GM12878 (cell line): ENCODE measurements at regions not wholly inside any gene's neighbourhood (a gene's known extent, or its start where the extent isn't known, plus 50 kb on each side); places are given as distances from the start of the nearest gene placed in this dataset.

Source experiments
- ATAC-seq: fragments of 200-7000 bp; cut with Tn5 transposase; 3 replicates; pipeline ENCODE4 v1.9.1; 2020; ENCODE audit warnings: mild to moderate bottlenecking, moderate library complexity
- BruUV-seq: library from RNA; stranded (reverse); fragments of 400-500 nt; replicated peaks from 2 replicates; lab custom pipeline; 2021; lab: Mats Ljungman, UMichigan
- CTCF ChIA-PET: fragments of 300-600 bp; sonication (Branson Sonifier 250); formaldehyde crosslinking; extraction: SDS; loops from one replicate; lab custom pipeline; 2021; ENCODE audit warnings: inconsistent platforms; lab: Yijun Ruan, JAX
- POLR2A ChIA-PET: fragments of 350-600 bp; formaldehyde crosslinking; extraction: SDS; loops from one replicate; lab custom pipeline; 2021; ENCODE audit warnings: inconsistent platforms; lab: Charles Lee
- RAD21 ChIA-PET: fragments of 300-600 bp; sonication (Branson Sonifier 250); formaldehyde crosslinking; loops from one replicate; lab custom pipeline; 2023; ENCODE audit warnings: antibody characterized with exemption; ENCODE audit not compliant: unreplicated experiment; lab: Charles Lee
- SMC1A ChIA-PET: fragments of 300-600 bp; sonication (Branson Sonifier 250); formaldehyde crosslinking; loops from one replicate; lab custom pipeline; 2023; ENCODE audit not compliant: unreplicated experiment, uncharacterized antibody; lab: Charles Lee
- DNase-seq: peaks from one replicate; pipeline ENCODE4 v3.0.0-alpha.2; 2011; ENCODE audit warnings: low read depth, low spot score
- FAIRE-seq: peaks from 3 replicates; lab custom pipeline; 2011; peaks lifted over from hg19 to GRCh38; lab: Jason Lieb, UNC
- H2AFZ ChIP-seq: 2 replicates; pipeline ENCODE4 v1.6.0; 2011; ENCODE audit warnings: low read depth, low read length, control low read depth; ENCODE audit not compliant: control insufficient read depth
- H3K27ac ChIP-seq: 2 replicates; pipeline ENCODE4 v1.5.1; 2011; ENCODE audit warnings: control low read depth; ENCODE audit not compliant: control insufficient read depth, insufficient read depth
- H3K27me3 ChIP-seq, 2 experiments: replicated peaks in 1 of 2; 2 replicates each; pipeline versions ENCODE4 v1.6.0 to v1.6.1; 2011; ENCODE audit warnings: low read length in 1 of 2; ENCODE audit not compliant: control insufficient read depth in 2 of 2, insufficient read depth in 2 of 2
- H3K36me3 ChIP-seq, 2 experiments: 2 replicates each; pipeline ENCODE4 v1.5.1; 2011; ENCODE audit warnings: low read length in 1 of 2; ENCODE audit not compliant: control insufficient read depth in 2 of 2, insufficient read depth in 2 of 2
- H3K4me1 ChIP-seq: 2 replicates; pipeline ENCODE4 v1.6.1; 2011; ENCODE audit warnings: mild to moderate bottlenecking, low read length, moderate library complexity, mixed read lengths; ENCODE audit not compliant: control insufficient read depth, insufficient read depth
- H3K4me2 ChIP-seq: 2 replicates; pipeline ENCODE4 v1.6.0; 2011; ENCODE audit warnings: control low read depth; ENCODE audit not compliant: control insufficient read depth, insufficient read depth
- H3K4me3 ChIP-seq: fragments of 200-600 bp; sonication (generic); 2 replicates; pipeline ENCODE4 v1.5.1; 2016
- H3K79me2 ChIP-seq: 2 replicates; pipeline ENCODE4 v1.6.0; 2011; ENCODE audit warnings: low read length; ENCODE audit not compliant: control insufficient read depth, insufficient read depth
- H3K9ac ChIP-seq: 2 replicates; pipeline ENCODE4 v1.8.0; 2011; ENCODE audit warnings: low read length, control low read depth, mixed read lengths; ENCODE audit not compliant: control insufficient read depth, insufficient read depth
- H3K9me3 ChIP-seq: replicated peaks from 3 replicates; pipeline ENCODE4 v1.5.1; 2011; ENCODE audit warnings: mild to moderate bottlenecking, low read length; ENCODE audit not compliant: control insufficient read depth, insufficient read depth
- H4K20me1 ChIP-seq: 2 replicates; pipeline ENCODE4 v1.6.0; 2011; ENCODE audit not compliant: control insufficient read depth, insufficient read depth
- BCL11A ChIP-seq: IDR thresholded peaks from 2 replicates; pipeline ENCODE4 v1.6.1; 2011; ENCODE audit warnings: low read depth, low read length
- EED ChIP-seq: sonication (generic); IDR thresholded peaks from 2 replicates; pipeline ENCODE4 v1.6.1; 2016; ENCODE audit warnings: antibody characterized with exemption, low read depth
- EP300 ChIP-seq, 2 experiments: fragments of 150-350 bp in 1 of 2; IDR thresholded peaks; 2 replicates each; pipeline ENCODE4 v1.6.1; 2011 to 2012; ENCODE audit warnings: low read depth in 2 of 2, low read length in 2 of 2, borderline replicate concordance in 1 of 2, improper control_type of control experiment in 1 of 2, inconsistent platforms in 1 of 2; ENCODE audit not compliant: control insufficient read depth in 1 of 2
- HCFC1 ChIP-seq: fragments of 150-350 bp; IDR thresholded peaks from 2 replicates; pipeline ENCODE4 v1.6.1; 2014; ENCODE audit warnings: low read length
- KDM1A ChIP-seq: fragments of 200-600 bp; sonication (generic); IDR thresholded peaks from 2 replicates; pipeline ENCODE4 v1.6.1; 2016; ENCODE audit warnings: borderline replicate concordance
- NFYB ChIP-seq: IDR thresholded peaks from 2 replicates; pipeline ENCODE4 v1.6.1; 2011; ENCODE audit warnings: low read depth, mild to moderate bottlenecking, low read length, improper control_type of control experiment, moderate library complexity; ENCODE audit not compliant: insufficient read depth
- PML ChIP-seq: IDR thresholded peaks from 2 replicates; pipeline ENCODE4 v1.6.1; 2012; ENCODE audit warnings: low read length, inconsistent platforms
- RELA ChIP-seq: fragments of 450-650 bp; IDR thresholded peaks from 2 replicates; pipeline ENCODE4 v1.8.0; 2014; ENCODE audit warnings: borderline replicate concordance; ENCODE audit not compliant: partially characterized antibody
- RFX5 ChIP-seq: IDR thresholded peaks from 2 replicates; pipeline ENCODE4 v1.6.1; 2011; ENCODE audit warnings: low read depth, low read length, improper control_type of control experiment
- SMARCA5 ChIP-seq: fragments of 450-650 bp; IDR thresholded peaks from 2 replicates; pipeline ENCODE4 v1.6.1; 2017; ENCODE audit warnings: mild to moderate bottlenecking
- SRF ChIP-seq, 2 experiments: IDR thresholded peaks; 2 replicates each; pipeline ENCODE4 v1.6.1; 2011; ENCODE audit warnings: low read depth in 2 of 2, low read length in 2 of 2, mild to moderate bottlenecking in 1 of 2, moderate library complexity in 1 of 2
- ZNF217 ChIP-seq: fragments of 450-650 bp; IDR thresholded peaks from 2 replicates; pipeline ENCODE4 v1.6.1; 2017; ENCODE audit warnings: antibody characterized with exemption, mild to moderate bottlenecking
- WGBS: methylation state at CpG from one replicate; pipeline ENCODE4 v1.1.6; 2016; ENCODE audit warnings: low lambda C conversion rate; ENCODE audit not compliant: insufficient replicate concordance, insufficient coverage; ENCODE audit errors: missing lambda C conversion rate; 5-methylcytosine and 5-hydroxymethylcytosine counted together
- in situ Hi-C: fragments of 300-500 bp; cut with MboI; formaldehyde crosslinking; loops from 9 replicates; pipeline ENCODE4 v1.14.3; 2018; ENCODE audit warnings: mixed read lengths
- intact Hi-C: fragments of 100-400 bp; cut with micrococcal nuclease; formaldehyde crosslinking; loops from one replicate; pipeline ENCODE4 v1.14.2; 2022; ENCODE audit not compliant: unreplicated experiment
- TF ChIP-seq, protein P1 (sequence below): fragments of 450-650 bp; IDR thresholded peaks from 2 replicates; pipeline ENCODE4 v1.6.1; 2017; ENCODE audit warnings: mild to moderate bottlenecking, moderate library complexity

DNA sequence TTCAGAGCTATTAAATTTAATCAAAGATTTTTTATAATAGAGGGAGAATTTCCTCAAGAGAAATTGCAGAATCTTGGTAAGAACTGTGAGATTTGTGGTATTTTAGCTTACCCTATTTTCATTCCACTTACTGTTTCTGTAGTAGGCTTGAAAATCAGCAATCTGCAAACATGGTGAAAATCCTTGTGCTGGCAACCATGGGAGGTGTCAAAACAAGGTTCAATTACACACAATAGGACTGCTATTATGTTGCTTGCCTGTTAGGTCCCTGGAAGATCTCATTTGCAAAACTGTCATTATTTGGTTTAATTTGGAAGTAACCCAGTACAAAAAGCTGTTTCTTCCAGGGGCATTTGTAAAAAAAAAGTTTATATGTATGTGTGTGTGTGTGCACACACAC lies 662.8 kb upstream of the SLITRK6 start (continued):
- TF ChIP-seq SMARCA5 (no peak), EED (no peak), BCL11A (no peak)

- POLR2A ChIA-PET, result no interaction called here
- 0% methylated on average over 3 of the region's 3 CpGs for WGBS
- H3K4me1 ChIP-seq, result no peaks in the 10 kb centered on the region
- intact Hi-C loops, result no loop called here
- BruUV-seq, result no TSS peak
- ATAC-seq, result no peak
- CTCF ChIA-PET, result no interaction called here
- H3K9me3 ChIP-seq, result no peaks in the 10 kb centered on the region
- H2AFZ ChIP-seq, result no peak overlapping the region
- no peak for FAIRE-seq
- no peak overlapping the region for H3K4me2 ChIP-seq
- H4K20me1 ChIP-seq, result no peaks in the 10 kb centered on the region
- H3K4me3 ChIP-seq, result no peak overlapping the region
- in situ Hi-C loops, result no loop called here
- TF ChIP-seq RELA, result no peak
- no peak for TF ChIP-seq ZNF217
- no peak for TF ChIP-seq BCL11A
- no peak for TF ChIP-seq EP300 (IDR thresholded peaks at IDR 0.05; ENCODE audit: borderline replicate concordance in 1 of 2, control insufficient read depth in 1 of 2, low read depth in 2 of 2, low read length in 2 of 2)
- no peak for TF ChIP-seq SRF (IDR thresholded peaks at IDR 0.05; ENCODE audit: low read depth in 2 of 2, low read length in 2 of 2)
- no peaks in the 10 kb centered on the region for H3K36me3 ChIP-seq
- no peak overlapping the region for H3K27ac ChIP-seq
- H3K79me2 ChIP-seq, result no peaks in the 10 kb centered on the region
- no peaks in the 10 kb centered on the region for H3K27me3 ChIP-seq
- SMC1A ChIA-PET, result no interaction called here
- RAD21 ChIA-PET, result no interaction called here
- H3K9ac ChIP-seq, result no peak overlapping the region
- DNase-seq, result no peak
These were observed 665.0 kb upstream of the SLITRK6 start for GRCh38 chr13:86464193-86464592.

DNA sequence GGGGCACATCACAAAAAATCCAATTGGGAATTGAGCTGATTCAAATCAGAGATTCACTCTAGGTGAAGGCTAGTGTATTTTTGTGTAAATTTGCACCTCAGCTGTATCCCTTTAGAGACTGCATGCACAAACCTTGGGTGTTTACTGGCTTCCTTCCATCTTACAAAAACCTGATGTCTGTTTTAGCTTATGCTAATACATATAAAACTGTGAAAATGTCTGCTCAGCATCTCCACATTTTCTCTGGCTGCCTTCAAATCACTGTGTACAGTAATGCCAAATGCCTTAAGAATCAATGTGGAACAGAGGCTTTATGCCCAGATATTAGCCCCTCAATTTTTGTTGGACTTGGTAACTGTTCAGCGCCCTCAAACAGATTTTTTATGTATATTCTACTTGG lies 675.8 kb upstream of the SLITRK6 start:
- SMC1A ChIA-PET, result no interaction called here
- H3K4me1 ChIP-seq, result no peaks in the 10 kb centered on the region
- no peaks in the 10 kb centered on the region for H3K9me3 ChIP-seq
- intact Hi-C loops, result no loop called here
- FAIRE-seq, result no peak
- DNase-seq, result no peak
- no peaks in the 10 kb centered on the region for H3K79me2 ChIP-seq
- H2AFZ ChIP-seq, result no peak overlapping the region
- ATAC-seq, result no peak
- H3K9ac ChIP-seq, result no peak overlapping the region
- H3K27ac ChIP-seq, result no peak overlapping the region
- BruUV-seq, result no TSS peak
- RAD21 ChIA-PET, result no interaction called here
- CTCF ChIA-PET, result no interaction called here
- H3K27me3 ChIP-seq, result no peaks in the 10 kb centered on the region
- 0% methylated on average over 1 of the region's 1 CpG for WGBS
- no peaks in the 10 kb centered on the region for H3K36me3 ChIP-seq
- H3K4me2 ChIP-seq, result no peak overlapping the region
- in situ Hi-C loops, result no loop called here
- H3K4me3 ChIP-seq, result no peak overlapping the region
- POLR2A ChIA-PET, result no interaction called here
- no peaks in the 10 kb centered on the region for H4K20me1 ChIP-seq
- TF ChIP-seq KDM1A, result no peak
- TF ChIP-seq RELA, result no peak
- TF ChIP-seq NFYB, result no peak
- TF ChIP-seq RFX5, result no peak
- TF ChIP-seq, protein P1, sequence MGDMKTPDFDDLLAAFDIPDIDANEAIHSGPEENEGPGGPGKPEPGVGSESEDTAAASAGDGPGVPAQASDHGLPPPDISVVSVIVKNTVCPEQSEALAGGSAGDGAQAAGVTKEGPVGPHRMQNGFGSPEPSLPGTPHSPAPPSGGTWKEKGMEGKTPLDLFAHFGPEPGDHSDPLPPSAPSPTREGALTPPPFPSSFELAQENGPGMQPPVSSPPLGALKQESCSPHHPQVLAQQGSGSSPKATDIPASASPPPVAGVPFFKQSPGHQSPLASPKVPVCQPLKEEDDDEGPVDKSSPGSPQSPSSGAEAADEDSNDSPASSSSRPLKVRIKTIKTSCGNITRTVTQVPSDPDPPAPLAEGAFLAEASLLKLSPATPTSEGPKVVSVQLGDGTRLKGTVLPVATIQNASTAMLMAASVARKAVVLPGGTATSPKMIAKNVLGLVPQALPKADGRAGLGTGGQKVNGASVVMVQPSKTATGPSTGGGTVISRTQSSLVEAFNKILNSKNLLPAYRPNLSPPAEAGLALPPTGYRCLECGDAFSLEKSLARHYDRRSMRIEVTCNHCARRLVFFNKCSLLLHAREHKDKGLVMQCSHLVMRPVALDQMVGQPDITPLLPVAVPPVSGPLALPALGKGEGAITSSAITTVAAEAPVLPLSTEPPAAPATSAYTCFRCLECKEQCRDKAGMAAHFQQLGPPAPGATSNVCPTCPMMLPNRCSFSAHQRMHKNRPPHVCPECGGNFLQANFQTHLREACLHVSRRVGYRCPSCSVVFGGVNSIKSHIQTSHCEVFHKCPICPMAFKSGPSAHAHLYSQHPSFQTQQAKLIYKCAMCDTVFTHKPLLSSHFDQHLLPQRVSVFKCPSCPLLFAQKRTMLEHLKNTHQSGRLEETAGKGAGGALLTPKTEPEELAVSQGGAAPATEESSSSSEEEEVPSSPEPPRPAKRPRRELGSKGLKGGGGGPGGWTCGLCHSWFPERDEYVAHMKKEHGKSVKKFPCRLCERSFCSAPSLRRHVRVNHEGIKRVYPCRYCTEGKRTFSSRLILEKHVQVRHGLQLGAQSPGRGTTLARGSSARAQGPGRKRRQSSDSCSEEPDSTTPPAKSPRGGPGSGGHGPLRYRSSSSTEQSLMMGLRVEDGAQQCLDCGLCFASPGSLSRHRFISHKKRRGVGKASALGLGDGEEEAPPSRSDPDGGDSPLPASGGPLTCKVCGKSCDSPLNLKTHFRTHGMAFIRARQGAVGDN, result no peak
- TF ChIP-seq HCFC1, result no peak
- TF ChIP-seq PML, result no peak
